ENCODE measurements at regions not wholly inside any gene's neighbourhood (a gene's known extent, or its start where the extent isn't known, plus 50 kb on each side); places are given as distances from the start of the nearest gene placed in this dataset.

DNA sequence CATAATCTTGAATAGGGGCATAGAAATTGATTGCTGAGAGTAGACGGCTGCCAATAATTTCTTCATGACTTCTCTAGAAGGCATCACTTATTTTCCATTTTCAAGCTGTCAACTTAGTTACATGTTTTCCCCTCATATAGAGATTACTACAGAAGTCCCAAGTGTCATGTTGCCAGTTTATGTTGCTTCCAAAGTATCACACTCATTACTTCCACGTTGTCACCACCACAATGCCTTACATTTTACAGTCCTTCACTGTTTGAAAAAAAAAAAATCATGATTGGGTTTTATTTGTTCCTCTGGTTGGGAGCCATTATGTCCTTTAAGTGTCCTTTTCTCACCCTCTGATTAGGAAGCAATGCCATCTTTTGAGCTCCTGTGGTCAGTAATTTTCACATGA is 2144.6 kb upstream of the ACO1 start (continued):
- TF ChIP-seq, protein P1, sequence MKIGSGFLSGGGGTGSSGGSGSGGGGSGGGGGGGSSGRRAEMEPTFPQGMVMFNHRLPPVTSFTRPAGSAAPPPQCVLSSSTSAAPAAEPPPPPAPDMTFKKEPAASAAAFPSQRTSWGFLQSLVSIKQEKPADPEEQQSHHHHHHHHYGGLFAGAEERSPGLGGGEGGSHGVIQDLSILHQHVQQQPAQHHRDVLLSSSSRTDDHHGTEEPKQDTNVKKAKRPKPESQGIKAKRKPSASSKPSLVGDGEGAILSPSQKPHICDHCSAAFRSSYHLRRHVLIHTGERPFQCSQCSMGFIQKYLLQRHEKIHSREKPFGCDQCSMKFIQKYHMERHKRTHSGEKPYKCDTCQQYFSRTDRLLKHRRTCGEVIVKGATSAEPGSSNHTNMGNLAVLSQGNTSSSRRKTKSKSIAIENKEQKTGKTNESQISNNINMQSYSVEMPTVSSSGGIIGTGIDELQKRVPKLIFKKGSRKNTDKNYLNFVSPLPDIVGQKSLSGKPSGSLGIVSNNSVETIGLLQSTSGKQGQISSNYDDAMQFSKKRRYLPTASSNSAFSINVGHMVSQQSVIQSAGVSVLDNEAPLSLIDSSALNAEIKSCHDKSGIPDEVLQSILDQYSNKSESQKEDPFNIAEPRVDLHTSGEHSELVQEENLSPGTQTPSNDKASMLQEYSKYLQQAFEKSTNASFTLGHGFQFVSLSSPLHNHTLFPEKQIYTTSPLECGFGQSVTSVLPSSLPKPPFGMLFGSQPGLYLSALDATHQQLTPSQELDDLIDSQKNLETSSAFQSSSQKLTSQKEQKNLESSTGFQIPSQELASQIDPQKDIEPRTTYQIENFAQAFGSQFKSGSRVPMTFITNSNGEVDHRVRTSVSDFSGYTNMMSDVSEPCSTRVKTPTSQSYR (CRISPR knock-in tag; IDR thresholded peaks at IDR 0.05; ENCODE audit: borderline replicate concordance), result no peak
- TF ChIP-seq, protein P2, sequence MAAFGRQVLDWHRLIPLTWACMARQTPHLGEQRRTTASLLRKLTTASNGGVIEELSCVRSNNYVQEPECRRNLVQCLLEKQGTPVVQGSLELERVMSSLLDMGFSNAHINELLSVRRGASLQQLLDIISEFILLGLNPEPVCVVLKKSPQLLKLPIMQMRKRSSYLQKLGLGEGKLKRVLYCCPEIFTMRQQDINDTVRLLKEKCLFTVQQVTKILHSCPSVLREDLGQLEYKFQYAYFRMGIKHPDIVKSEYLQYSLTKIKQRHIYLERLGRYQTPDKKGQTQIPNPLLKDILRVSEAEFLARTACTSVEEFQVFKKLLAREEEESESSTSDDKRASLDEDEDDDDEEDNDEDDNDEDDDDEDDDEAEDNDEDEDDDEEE (CRISPR knock-in tag; IDR thresholded peaks at IDR 0.05), result no peak
- no peak for TF ChIP-seq ZNF274 (CRISPR knock-in tag; IDR thresholded peaks at IDR 0.05)
- no peak for TF ChIP-seq ZNF761 (CRISPR knock-in tag; conservative IDR thresholded peaks at IDR 0.05)

DNA sequence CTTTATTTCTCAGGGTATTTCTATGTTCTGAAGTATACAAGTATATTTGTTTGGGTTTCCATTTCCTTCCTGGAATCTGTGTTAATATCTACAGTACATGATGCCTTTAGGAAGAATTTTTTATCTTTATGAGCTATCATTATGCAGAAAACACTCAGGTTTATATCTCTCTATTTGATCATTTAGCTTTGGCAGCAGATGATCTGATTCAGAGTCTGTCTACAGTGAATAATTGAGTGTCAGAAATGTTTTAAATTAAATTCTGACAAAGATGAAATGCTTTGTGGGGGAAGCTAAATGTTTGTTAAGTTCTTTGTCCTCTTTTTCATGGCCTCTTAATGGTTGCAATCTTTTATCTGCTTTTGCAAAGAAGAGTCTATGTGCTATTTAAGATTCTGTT is 2141.0 kb upstream of the ACO1 start:
- Histone ChIP-seq H3K4me2 (ENCODE audit: low read depth, low read length) (no peak overlapping the region), H3K36me3 (replicated peaks in 1 of 2; ENCODE audit: control insufficient read depth in 1 of 2, insufficient read depth in 2 of 2, low read length in 2 of 2) (no peaks in the 10 kb centered on the region), H2AFZ (ENCODE audit: low read length) (no peak overlapping the region), H3K4me3 (replicated peaks in 1 of 3; ENCODE audit: insufficient read depth in 1 of 3, low read depth in 2 of 3, low read length in 3 of 3) (no peak overlapping the region), H3K27me3 (ENCODE audit: control insufficient read depth in 1 of 2, insufficient read depth in 2 of 2, low read length in 2 of 2) (no peaks in the 10 kb centered on the region), H3K79me2 (ENCODE audit: insufficient read depth, low read length) (no peaks in the 10 kb centered on the region), H3K9ac (ENCODE audit: insufficient read depth, low read depth, low read length) (no peak overlapping the region), H3K4me1 (ENCODE audit: insufficient read depth, low read length) (no peaks in the 10 kb centered on the region), H4K20me1 (ENCODE audit: insufficient read depth, low read length) (no peaks in the 10 kb centered on the region), H3K27ac (ENCODE audit: extremely low read length, insufficient read depth, low read length) (no peak overlapping the region), H3K9me3 (ENCODE audit: low read length) (no peaks in the 10 kb centered on the region)
- in situ Hi-C loops (cut with HindIII; ENCODE audit: extremely low pct_ligation_motif_present, low pct_unique_long_range_greater_than_20kb), result no loop called here
- ATAC-seq, result no peak
- no TSS peak for BruUV-seq (replicated peaks)
- ChIA-PET CTCF (ENCODE audit: low intra/inter-chr PET ratio, low total read pairs) (no interaction called here), POLR2A (no interaction called here)
- intact Hi-C loops (cut with micrococcal nuclease; ENCODE audit: unreplicated experiment), result no loop called here
- no peak for FAIRE-seq
- no peak for DNase-seq (ENCODE audit: low spot score)
- TF ChIP-seq FOXJ3 (CRISPR knock-in tag; IDR thresholded peaks at IDR 0.05; ENCODE audit: borderline replicate concordance), result no peak
- no peak for TF ChIP-seq ZIK1 (CRISPR knock-in tag; IDR thresholded peaks at IDR 0.05; ENCODE audit: borderline replicate concordance, low read depth)
- TF ChIP-seq RORA (CRISPR knock-in tag; IDR thresholded peaks at IDR 0.05), result no peak
- no peak for TF ChIP-seq GABPA (IDR thresholded peaks at IDR 0.05; ENCODE audit: low read depth, low read length)
- TF ChIP-seq GABPA (CRISPR knock-in tag; IDR thresholded peaks at IDR 0.05; ENCODE audit: low read depth), result no peak
- TF ChIP-seq SATB2 (CRISPR knock-in tag; IDR thresholded peaks at IDR 0.05), result no peak
- TF ChIP-seq, protein P3, sequence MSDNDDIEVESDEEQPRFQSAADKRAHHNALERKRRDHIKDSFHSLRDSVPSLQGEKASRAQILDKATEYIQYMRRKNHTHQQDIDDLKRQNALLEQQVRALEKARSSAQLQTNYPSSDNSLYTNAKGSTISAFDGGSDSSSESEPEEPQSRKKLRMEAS (IDR thresholded peaks at IDR 0.05), result no peak
- TF ChIP-seq, protein P4, sequence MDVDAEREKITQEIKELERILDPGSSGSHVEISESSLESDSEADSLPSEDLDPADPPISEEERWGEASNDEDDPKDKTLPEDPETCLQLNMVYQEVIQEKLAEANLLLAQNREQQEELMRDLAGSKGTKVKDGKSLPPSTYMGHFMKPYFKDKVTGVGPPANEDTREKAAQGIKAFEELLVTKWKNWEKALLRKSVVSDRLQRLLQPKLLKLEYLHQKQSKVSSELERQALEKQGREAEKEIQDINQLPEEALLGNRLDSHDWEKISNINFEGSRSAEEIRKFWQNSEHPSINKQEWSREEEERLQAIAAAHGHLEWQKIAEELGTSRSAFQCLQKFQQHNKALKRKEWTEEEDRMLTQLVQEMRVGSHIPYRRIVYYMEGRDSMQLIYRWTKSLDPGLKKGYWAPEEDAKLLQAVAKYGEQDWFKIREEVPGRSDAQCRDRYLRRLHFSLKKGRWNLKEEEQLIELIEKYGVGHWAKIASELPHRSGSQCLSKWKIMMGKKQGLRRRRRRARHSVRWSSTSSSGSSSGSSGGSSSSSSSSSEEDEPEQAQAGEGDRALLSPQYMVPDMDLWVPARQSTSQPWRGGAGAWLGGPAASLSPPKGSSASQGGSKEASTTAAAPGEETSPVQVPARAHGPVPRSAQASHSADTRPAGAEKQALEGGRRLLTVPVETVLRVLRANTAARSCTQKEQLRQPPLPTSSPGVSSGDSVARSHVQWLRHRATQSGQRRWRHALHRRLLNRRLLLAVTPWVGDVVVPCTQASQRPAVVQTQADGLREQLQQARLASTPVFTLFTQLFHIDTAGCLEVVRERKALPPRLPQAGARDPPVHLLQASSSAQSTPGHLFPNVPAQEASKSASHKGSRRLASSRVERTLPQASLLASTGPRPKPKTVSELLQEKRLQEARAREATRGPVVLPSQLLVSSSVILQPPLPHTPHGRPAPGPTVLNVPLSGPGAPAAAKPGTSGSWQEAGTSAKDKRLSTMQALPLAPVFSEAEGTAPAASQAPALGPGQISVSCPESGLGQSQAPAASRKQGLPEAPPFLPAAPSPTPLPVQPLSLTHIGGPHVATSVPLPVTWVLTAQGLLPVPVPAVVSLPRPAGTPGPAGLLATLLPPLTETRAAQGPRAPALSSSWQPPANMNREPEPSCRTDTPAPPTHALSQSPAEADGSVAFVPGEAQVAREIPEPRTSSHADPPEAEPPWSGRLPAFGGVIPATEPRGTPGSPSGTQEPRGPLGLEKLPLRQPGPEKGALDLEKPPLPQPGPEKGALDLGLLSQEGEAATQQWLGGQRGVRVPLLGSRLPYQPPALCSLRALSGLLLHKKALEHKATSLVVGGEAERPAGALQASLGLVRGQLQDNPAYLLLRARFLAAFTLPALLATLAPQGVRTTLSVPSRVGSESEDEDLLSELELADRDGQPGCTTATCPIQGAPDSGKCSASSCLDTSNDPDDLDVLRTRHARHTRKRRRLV (CRISPR knock-in tag; IDR thresholded peaks at IDR 0.05), result no peak
- TF ChIP-seq, protein P5, sequence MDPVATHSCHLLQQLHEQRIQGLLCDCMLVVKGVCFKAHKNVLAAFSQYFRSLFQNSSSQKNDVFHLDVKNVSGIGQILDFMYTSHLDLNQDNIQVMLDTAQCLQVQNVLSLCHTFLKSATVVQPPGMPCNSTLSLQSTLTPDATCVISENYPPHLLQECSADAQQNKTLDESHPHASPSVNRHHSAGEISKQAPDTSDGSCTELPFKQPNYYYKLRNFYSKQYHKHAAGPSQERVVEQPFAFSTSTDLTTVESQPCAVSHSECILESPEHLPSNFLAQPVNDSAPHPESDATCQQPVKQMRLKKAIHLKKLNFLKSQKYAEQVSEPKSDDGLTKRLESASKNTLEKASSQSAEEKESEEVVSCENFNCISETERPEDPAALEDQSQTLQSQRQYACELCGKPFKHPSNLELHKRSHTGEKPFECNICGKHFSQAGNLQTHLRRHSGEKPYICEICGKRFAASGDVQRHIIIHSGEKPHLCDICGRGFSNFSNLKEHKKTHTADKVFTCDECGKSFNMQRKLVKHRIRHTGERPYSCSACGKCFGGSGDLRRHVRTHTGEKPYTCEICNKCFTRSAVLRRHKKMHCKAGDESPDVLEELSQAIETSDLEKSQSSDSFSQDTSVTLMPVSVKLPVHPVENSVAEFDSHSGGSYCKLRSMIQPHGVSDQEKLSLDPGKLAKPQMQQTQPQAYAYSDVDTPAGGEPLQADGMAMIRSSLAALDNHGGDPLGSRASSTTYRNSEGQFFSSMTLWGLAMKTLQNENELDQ (CRISPR knock-in tag; IDR thresholded peaks at IDR 0.05; ENCODE audit: borderline replicate concordance), result no peak
